ENCODE measurements at regions not wholly inside any gene's neighbourhood (a gene's known extent, or its start where the extent isn't known, plus 50 kb on each side); places are given as distances from the start of the nearest gene placed in this dataset.

GRCh38 chr5:10812218-10812617 is 51.2 kb upstream of the DAP start:
- H3K27ac Mint-ChIP-seq, result no peak overlapping the region
- peaks cover 5% of the 10 kb centered on the region for H3K9me3 Mint-ChIP-seq (ENCODE audit: low read depth)
- ATAC-seq (no peak), DNase-seq (no peak)
- H3K4me3 Mint-ChIP-seq, result no peak overlapping the region
- intact Hi-C loops (cut with DNase I, micrococcal nuclease), result no loop called here
- POLR2A ChIA-PET, result no interaction called here
- no peaks in the 10 kb centered on the region for H3K4me1 Mint-ChIP-seq
- peaks cover 23% of the 10 kb centered on the region for H3K27me3 Mint-ChIP-seq
- CTCF ChIA-PET, result interaction anchor here (0.8 kb wide), 1 partner anchor 1897 kb away, joined by 3 read pairs; no protein-coding TSS in a partner anchor
- H3K36me3 Mint-ChIP-seq (ENCODE audit: low read depth), result no peaks in the 10 kb centered on the region
